Left kidney (tissue), 1 donor: ENCODE measurements at regions not wholly inside any gene's neighbourhood (a gene's known extent, or its start where the extent isn't known, plus 50 kb on each side); places are given as distances from the start of the nearest gene placed in this dataset.

ENCODE experiments used
- DNase-seq: peaks from one replicate; pipeline ENCODE4 v3.0.0-alpha.2; 2013

- no peak for DNase-seq
These were observed 147.7 kb upstream of the RPS6KA2 start for GRCh38 chr6:166774770-166775169.

GRCh38 chr6:166774292-166774691, 147.2 kb upstream of the RPS6KA2 start:
- no peak for DNase-seq

GRCh38 chr6:166772518-166772917, 145.5 kb upstream of the RPS6KA2 start:
- DNase-seq = no peak

GRCh38 chr6:166771701-166772100, 144.7 kb upstream of the RPS6KA2 start:
- no peak for DNase-seq

GRCh38 chr6:166770216-166771116, 143.4 kb upstream of the RPS6KA2 start:
- no peak for DNase-seq

GRCh38 chr6:166769648-166770047, 142.6 kb upstream of the RPS6KA2 start:
- DNase-seq = no peak

GRCh38 chr6:166768761-166769160, 141.7 kb upstream of the RPS6KA2 start:
- no peak for DNase-seq

- no peak for DNase-seq
These were observed 140.2 kb upstream of the RPS6KA2 start for GRCh38 chr6:166767230-166767629.

- no peak for DNase-seq
These were observed 139.7 kb upstream of the RPS6KA2 start for GRCh38 chr6:166766769-166767168.

GRCh38 chr6:166765234-166765541, 138.1 kb upstream of the RPS6KA2 start:
- DNase-seq = no peak

- DNase-seq = no peak
These were observed 137.6 kb upstream of the RPS6KA2 start for GRCh38 chr6:166764473-166765233.

- no peak for DNase-seq
These were observed 136.8 kb upstream of the RPS6KA2 start for GRCh38 chr6:166763606-166764472.

- DNase-seq = no peak
These were observed 134.8 kb upstream of the RPS6KA2 start for GRCh38 chr6:166761801-166762200.

GRCh38 chr6:166760288-166760687, 133.2 kb upstream of the RPS6KA2 start:
- no peak for DNase-seq

- no peak for DNase-seq
These were observed 131.2 kb upstream of the RPS6KA2 start for GRCh38 chr6:166758136-166758704.

- peak; percentile 36 for DNase-seq
These were observed 130.4 kb upstream of the RPS6KA2 start for GRCh38 chr6:166757232-166758135.

- DNase-seq = no peak
These were observed 127.4 kb upstream of the RPS6KA2 start for GRCh38 chr6:166754218-166755030.

GRCh38 chr6:166752928-166753721, 126.1 kb upstream of the RPS6KA2 start:
- DNase-seq = no peak

GRCh38 chr6:166752097-166752496, 125.0 kb upstream of the RPS6KA2 start:
- no peak for DNase-seq
